ENCODE measurements at regions not wholly inside any gene's neighbourhood (a gene's known extent, or its start where the extent isn't known, plus 50 kb on each side); places are given as distances from the start of the nearest gene placed in this dataset.

DNA sequence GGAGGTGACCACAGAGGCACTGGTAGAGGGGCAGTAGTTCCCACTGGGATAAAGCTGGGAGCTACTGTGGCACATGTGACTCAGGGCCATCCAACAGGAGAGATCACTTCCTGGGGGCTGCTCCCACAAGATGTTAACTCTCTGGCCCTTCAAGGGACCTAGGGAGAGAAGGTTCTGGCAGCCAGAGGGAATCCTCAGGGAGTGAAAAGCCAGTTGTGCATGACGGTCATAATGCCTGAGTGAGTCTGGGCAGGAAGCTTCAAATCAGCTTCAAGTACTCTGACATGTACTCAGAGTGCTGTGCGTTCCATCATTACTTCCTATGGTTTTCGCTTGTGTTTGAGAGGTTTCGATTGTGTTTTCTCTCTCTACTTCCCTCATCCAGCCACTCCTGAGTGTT is 388.5 kb downstream of the GABRG2 start:
- TF ChIP-seq, protein P1, sequence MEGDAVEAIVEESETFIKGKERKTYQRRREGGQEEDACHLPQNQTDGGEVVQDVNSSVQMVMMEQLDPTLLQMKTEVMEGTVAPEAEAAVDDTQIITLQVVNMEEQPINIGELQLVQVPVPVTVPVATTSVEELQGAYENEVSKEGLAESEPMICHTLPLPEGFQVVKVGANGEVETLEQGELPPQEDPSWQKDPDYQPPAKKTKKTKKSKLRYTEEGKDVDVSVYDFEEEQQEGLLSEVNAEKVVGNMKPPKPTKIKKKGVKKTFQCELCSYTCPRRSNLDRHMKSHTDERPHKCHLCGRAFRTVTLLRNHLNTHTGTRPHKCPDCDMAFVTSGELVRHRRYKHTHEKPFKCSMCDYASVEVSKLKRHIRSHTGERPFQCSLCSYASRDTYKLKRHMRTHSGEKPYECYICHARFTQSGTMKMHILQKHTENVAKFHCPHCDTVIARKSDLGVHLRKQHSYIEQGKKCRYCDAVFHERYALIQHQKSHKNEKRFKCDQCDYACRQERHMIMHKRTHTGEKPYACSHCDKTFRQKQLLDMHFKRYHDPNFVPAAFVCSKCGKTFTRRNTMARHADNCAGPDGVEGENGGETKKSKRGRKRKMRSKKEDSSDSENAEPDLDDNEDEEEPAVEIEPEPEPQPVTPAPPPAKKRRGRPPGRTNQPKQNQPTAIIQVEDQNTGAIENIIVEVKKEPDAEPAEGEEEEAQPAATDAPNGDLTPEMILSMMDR (IDR thresholded peaks at IDR 0.05) = no peak
- no peak for TF ChIP-seq POLR2A (IDR thresholded peaks at IDR 0.05)
